ENCODE measurements at regions not wholly inside any gene's neighbourhood (a gene's known extent, or its start where the extent isn't known, plus 50 kb on each side); places are given as distances from the start of the nearest gene placed in this dataset.

DNA sequence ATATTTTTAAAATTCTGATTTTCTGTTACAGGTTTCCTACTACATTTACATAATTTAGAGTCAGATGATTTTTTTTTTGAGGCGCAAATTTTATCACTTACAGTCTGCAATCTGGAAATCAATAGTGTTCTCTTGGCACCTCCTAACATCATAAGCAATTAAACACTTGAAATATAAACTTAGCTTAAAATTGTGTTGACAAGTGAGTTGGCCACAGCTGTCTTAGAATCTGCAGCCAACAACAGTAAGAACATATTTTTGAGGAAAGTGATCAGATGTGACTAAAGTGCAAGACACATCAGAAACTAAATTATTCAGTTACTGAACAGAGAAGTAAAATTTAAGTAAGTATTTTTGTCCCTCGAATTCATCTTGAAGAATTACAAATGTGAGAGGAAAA lies 726.7 kb upstream of the LRATD1 start:
- no peak for TF ChIP-seq EZH2 (IDR thresholded peaks at IDR 0.05; ENCODE audit: insufficient read depth, poor library complexity, severe bottlenecking)
- no peak for TF ChIP-seq EZH2phosphoT487 (IDR thresholded peaks at IDR 0.05; ENCODE audit: insufficient read depth, low read depth)

All from GM23248 (cell line).